ENCODE measurements at regions not wholly inside any gene's neighbourhood (a gene's known extent, or its start where the extent isn't known, plus 50 kb on each side); places are given as distances from the start of the nearest gene placed in this dataset.
"Not testable (repeated sequence)": the region's sequence is repeated elsewhere in the genome, so short reads cannot be mapped to it uniquely, and the experiment has no call there.

DNA sequence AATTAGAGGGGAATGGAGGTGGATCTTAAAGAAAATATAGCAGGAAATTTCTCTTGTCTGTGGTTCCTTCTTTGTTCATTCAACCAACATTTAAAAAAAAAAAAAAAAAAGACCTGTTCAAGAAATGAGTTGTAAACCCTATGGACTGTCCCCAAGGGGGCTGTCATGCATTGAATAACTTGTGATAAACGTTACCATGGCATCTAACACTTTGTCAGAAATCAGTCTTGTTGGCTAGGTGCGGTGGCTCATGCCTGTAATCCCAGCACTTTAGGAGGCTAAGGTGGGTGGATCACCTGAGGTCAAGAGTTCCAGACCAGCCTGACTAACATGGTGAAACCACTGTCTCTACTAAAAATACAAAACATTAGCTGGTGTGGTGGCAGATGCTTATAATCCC lies 381.7 kb downstream of the BCKDHB start:
- peaks cover 7% of the 10 kb centered on the region for H3K9me3 Mint-ChIP-seq (ENCODE audit: unreplicated experiment)
- H3K36me3 Mint-ChIP-seq (ENCODE audit: unreplicated experiment), result no peaks in the 10 kb centered on the region
- TF ChIP-seq, protein P1, sequence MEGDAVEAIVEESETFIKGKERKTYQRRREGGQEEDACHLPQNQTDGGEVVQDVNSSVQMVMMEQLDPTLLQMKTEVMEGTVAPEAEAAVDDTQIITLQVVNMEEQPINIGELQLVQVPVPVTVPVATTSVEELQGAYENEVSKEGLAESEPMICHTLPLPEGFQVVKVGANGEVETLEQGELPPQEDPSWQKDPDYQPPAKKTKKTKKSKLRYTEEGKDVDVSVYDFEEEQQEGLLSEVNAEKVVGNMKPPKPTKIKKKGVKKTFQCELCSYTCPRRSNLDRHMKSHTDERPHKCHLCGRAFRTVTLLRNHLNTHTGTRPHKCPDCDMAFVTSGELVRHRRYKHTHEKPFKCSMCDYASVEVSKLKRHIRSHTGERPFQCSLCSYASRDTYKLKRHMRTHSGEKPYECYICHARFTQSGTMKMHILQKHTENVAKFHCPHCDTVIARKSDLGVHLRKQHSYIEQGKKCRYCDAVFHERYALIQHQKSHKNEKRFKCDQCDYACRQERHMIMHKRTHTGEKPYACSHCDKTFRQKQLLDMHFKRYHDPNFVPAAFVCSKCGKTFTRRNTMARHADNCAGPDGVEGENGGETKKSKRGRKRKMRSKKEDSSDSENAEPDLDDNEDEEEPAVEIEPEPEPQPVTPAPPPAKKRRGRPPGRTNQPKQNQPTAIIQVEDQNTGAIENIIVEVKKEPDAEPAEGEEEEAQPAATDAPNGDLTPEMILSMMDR (IDR thresholded peaks at IDR 0.05; ENCODE audit: partially characterized antibody, unreplicated experiment), result no peak
- H3K27ac Mint-ChIP-seq (ENCODE audit: unreplicated experiment), result no peak overlapping the region
- no peaks in the 10 kb centered on the region for H3K4me1 Mint-ChIP-seq (ENCODE audit: low read depth, unreplicated experiment)
- H3K27me3 Mint-ChIP-seq (ENCODE audit: unreplicated experiment), result no peaks in the 10 kb centered on the region
- DNase-seq, result no peak
- H3K4me3 Mint-ChIP-seq (ENCODE audit: unreplicated experiment), result no peak overlapping the region

DNA sequence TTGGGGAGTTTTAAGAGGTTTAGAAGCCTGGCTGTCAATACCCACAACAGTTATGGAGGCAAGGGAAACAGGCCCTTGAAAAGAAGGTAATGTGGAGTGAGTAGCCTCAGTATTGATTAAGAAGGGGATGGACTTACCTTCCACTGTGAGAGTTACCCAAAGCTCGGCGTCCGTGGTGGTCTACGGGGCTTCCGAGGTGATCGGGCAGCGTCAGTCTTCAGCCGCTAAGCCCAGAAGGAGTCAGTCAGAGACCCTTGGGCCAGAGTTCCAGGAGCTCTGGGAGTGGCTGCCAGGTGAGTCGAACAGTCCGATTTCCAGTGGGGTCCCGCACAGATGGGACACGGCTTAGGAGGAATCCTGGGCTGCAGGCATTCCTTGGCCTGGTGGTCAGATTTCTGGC lies 379.0 kb downstream of the BCKDHB start:
- not testable (repeated sequence) for DNase-seq; H3K27ac Mint-ChIP-seq (ENCODE audit: unreplicated experiment); H3K27me3 Mint-ChIP-seq (ENCODE audit: unreplicated experiment); H3K36me3 Mint-ChIP-seq (ENCODE audit: unreplicated experiment); H3K4me3 Mint-ChIP-seq (ENCODE audit: unreplicated experiment); H3K4me1 Mint-ChIP-seq (ENCODE audit: low read depth, unreplicated experiment); H3K9me3 Mint-ChIP-seq (ENCODE audit: unreplicated experiment)

DNA sequence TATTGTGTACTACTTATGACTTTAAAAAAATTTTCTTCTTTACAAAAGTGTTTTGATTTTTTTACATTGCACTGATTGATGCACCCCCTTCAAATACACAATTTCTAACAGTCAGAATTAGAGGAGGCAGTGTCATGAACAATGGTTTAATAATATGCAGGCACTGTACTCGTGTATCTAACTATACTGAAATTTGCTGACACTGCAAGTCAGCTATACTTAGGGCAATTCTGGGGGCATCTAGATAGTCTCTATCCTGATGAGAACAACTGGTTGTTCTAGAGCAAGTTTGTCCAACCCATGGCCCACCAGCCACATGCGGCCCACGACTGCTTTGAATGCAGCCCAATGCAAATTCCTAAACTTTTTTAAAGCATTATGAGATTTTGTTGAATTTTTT lies 375.6 kb downstream of the BCKDHB start:
- TF ChIP-seq, protein P1 (IDR thresholded peaks at IDR 0.05; ENCODE audit: partially characterized antibody, unreplicated experiment), result no peak
- no peak for DNase-seq
- no peaks in the 10 kb centered on the region for H3K4me1 Mint-ChIP-seq (ENCODE audit: low read depth, unreplicated experiment)
- H3K36me3 Mint-ChIP-seq (ENCODE audit: unreplicated experiment), result no peaks in the 10 kb centered on the region
- no peak overlapping the region for H3K27ac Mint-ChIP-seq (ENCODE audit: unreplicated experiment)
- H3K9me3 Mint-ChIP-seq (ENCODE audit: unreplicated experiment), result peaks cover 8% of the 10 kb centered on the region
- H3K27me3 Mint-ChIP-seq (ENCODE audit: unreplicated experiment), result no peaks in the 10 kb centered on the region
- H3K4me3 Mint-ChIP-seq (ENCODE audit: unreplicated experiment), result no peak overlapping the region

- Mint-ChIP-seq H3K27ac (ENCODE audit: unreplicated experiment) (no peak overlapping the region), H3K36me3 (ENCODE audit: unreplicated experiment) (no peaks in the 10 kb centered on the region), H3K4me1 (ENCODE audit: low read depth, unreplicated experiment) (no peaks in the 10 kb centered on the region), H3K9me3 (ENCODE audit: unreplicated experiment) (peaks cover 4% of the 10 kb centered on the region), H3K27me3 (ENCODE audit: unreplicated experiment) (no peaks in the 10 kb centered on the region), H3K4me3 (ENCODE audit: unreplicated experiment) (no peak overlapping the region)
- TF ChIP-seq, protein P1 (IDR thresholded peaks at IDR 0.05; ENCODE audit: partially characterized antibody, unreplicated experiment), result no peak
- DNase-seq, result no peak
Observed at GRCh38 chr6:80480421-80481157, 374.1 kb downstream of the BCKDHB start.

DNA sequence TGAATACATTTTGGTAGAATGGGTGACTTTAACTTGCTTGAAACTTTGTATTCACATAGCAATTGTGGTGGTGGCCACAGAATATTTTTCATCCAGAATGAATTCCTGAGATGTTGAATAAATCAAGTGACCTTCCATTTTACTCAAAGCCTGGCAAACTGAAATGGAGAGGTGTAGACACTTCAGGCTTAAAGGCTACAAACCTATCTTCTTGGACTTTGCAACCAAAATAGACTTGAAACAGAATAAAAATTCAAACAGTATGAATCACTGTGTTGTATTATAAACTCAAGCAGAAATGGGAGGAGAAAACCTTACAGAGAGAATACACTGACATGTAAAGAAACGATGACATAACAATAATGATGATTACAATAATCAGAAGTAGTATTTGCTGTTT lies 371.6 kb downstream of the BCKDHB start:
- H3K27me3 Mint-ChIP-seq (ENCODE audit: unreplicated experiment), result no peaks in the 10 kb centered on the region
- H3K36me3 Mint-ChIP-seq (ENCODE audit: unreplicated experiment), result no peaks in the 10 kb centered on the region
- no peaks in the 10 kb centered on the region for H3K4me1 Mint-ChIP-seq (ENCODE audit: low read depth, unreplicated experiment)
- peaks cover 2% of the 10 kb centered on the region for H3K9me3 Mint-ChIP-seq (ENCODE audit: unreplicated experiment)
- no peak overlapping the region for H3K4me3 Mint-ChIP-seq (ENCODE audit: unreplicated experiment)
- TF ChIP-seq, protein P1 (IDR thresholded peaks at IDR 0.05; ENCODE audit: partially characterized antibody, unreplicated experiment), result no peak
- H3K27ac Mint-ChIP-seq (ENCODE audit: unreplicated experiment), result no peak overlapping the region
- no peak for DNase-seq

Measured in glutamatergic neuron (in vitro differentiated cells).